ENCODE measurements at regions not wholly inside any gene's neighbourhood (a gene's known extent, or its start where the extent isn't known, plus 50 kb on each side); places are given as distances from the start of the nearest gene placed in this dataset.

- no peak for TF ChIP-seq POLR2A (IDR thresholded peaks at IDR 0.05; ENCODE audit: insufficient read depth in 1 of 2, low read depth in 2 of 2, low read length in 2 of 2)
- TF ChIP-seq, protein P1, sequence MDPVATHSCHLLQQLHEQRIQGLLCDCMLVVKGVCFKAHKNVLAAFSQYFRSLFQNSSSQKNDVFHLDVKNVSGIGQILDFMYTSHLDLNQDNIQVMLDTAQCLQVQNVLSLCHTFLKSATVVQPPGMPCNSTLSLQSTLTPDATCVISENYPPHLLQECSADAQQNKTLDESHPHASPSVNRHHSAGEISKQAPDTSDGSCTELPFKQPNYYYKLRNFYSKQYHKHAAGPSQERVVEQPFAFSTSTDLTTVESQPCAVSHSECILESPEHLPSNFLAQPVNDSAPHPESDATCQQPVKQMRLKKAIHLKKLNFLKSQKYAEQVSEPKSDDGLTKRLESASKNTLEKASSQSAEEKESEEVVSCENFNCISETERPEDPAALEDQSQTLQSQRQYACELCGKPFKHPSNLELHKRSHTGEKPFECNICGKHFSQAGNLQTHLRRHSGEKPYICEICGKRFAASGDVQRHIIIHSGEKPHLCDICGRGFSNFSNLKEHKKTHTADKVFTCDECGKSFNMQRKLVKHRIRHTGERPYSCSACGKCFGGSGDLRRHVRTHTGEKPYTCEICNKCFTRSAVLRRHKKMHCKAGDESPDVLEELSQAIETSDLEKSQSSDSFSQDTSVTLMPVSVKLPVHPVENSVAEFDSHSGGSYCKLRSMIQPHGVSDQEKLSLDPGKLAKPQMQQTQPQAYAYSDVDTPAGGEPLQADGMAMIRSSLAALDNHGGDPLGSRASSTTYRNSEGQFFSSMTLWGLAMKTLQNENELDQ (CRISPR knock-in tag; IDR thresholded peaks at IDR 0.05; ENCODE audit: borderline replicate concordance), result no peak
- no peak for TF ChIP-seq CTCF (CRISPR knock-in tag; IDR thresholded peaks at IDR 0.05)
- TF ChIP-seq FOSL1 (CRISPR knock-in tag; IDR thresholded peaks at IDR 0.05; ENCODE audit: borderline replicate concordance), result no peak
- no peak for TF ChIP-seq ZFP36 (IDR thresholded peaks at IDR 0.05; ENCODE audit: borderline replicate concordance, low read depth, low read length, partially characterized antibody)
- no peak for TF ChIP-seq MAFK (conservative IDR thresholded peaks at IDR 0.05 in 1 of 2, IDR thresholded peaks at IDR 0.05 in 1 of 2; ENCODE audit: low read length in 2 of 2)
- TF ChIP-seq, protein P2, sequence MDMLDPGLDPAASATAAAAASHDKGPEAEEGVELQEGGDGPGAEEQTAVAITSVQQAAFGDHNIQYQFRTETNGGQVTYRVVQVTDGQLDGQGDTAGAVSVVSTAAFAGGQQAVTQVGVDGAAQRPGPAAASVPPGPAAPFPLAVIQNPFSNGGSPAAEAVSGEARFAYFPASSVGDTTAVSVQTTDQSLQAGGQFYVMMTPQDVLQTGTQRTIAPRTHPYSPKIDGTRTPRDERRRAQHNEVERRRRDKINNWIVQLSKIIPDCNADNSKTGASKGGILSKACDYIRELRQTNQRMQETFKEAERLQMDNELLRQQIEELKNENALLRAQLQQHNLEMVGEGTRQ (IDR thresholded peaks at IDR 0.05; ENCODE audit: low read depth, low read length), result no peak
- TF ChIP-seq, protein P2 (CRISPR knock-in tag; IDR thresholded peaks at IDR 0.05; ENCODE audit: borderline replicate concordance), result no peak
These were observed 242.2 kb upstream of the CHRNA7 start for GRCh38 chr15:31788104-31788503.

Measured in HepG2 (cell line).